ENCODE measurements at regions not wholly inside any gene's neighbourhood (a gene's known extent, or its start where the extent isn't known, plus 50 kb on each side); places are given as distances from the start of the nearest gene placed in this dataset.

- TF ChIP-seq, protein P1, sequence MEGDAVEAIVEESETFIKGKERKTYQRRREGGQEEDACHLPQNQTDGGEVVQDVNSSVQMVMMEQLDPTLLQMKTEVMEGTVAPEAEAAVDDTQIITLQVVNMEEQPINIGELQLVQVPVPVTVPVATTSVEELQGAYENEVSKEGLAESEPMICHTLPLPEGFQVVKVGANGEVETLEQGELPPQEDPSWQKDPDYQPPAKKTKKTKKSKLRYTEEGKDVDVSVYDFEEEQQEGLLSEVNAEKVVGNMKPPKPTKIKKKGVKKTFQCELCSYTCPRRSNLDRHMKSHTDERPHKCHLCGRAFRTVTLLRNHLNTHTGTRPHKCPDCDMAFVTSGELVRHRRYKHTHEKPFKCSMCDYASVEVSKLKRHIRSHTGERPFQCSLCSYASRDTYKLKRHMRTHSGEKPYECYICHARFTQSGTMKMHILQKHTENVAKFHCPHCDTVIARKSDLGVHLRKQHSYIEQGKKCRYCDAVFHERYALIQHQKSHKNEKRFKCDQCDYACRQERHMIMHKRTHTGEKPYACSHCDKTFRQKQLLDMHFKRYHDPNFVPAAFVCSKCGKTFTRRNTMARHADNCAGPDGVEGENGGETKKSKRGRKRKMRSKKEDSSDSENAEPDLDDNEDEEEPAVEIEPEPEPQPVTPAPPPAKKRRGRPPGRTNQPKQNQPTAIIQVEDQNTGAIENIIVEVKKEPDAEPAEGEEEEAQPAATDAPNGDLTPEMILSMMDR (IDR thresholded peaks at IDR 0.05; ENCODE audit: low read depth, low read length): no peak
- TF ChIP-seq POLR2A (IDR thresholded peaks at IDR 0.05; ENCODE audit: extremely low read depth, insufficient read length): no peak
- TF ChIP-seq, protein P2, sequence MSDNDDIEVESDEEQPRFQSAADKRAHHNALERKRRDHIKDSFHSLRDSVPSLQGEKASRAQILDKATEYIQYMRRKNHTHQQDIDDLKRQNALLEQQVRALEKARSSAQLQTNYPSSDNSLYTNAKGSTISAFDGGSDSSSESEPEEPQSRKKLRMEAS (IDR thresholded peaks at IDR 0.05; ENCODE audit: low read depth, low read length): no peak
Observed at GRCh38 chr2:155266109-155266508, 567.6 kb downstream of the KCNJ3 start.

Measured in NB4 (cell line).